Lung (tissue), 11 donors: ENCODE measurements at regions not wholly inside any gene's neighbourhood (a gene's known extent, or its start where the extent isn't known, plus 50 kb on each side); places are given as distances from the start of the nearest gene placed in this dataset.

Experiments used
- ATAC-seq: fragments of 200-7000 bp; cut with Tn5 transposase; one replicate; pipeline ENCODE4 v1.9.1; 2020; ENCODE audit warnings: moderate number of reproducible peaks; ENCODE audit not compliant: insufficient read depth, low FRiP score
- DNase-seq, 3 donors: peaks; one replicate each; pipeline ENCODE4 v3.0.0-alpha.2; 2013 to 2017
- H3K27ac ChIP-seq, 2 donors: one replicate each; pipeline ENCODE4 v1.5.1; 2013; ENCODE audit warnings: mild to moderate bottlenecking in 2 of 2, moderate library complexity in 2 of 2, control low read depth in 1 of 2, inconsistent platforms in 1 of 2, low read depth in 1 of 2, low read length in 1 of 2
- H3K27me3 ChIP-seq, 3 donors: one replicate each; pipeline ENCODE4 v1.5.1; 2013; ENCODE audit warnings: low read length in 2 of 3; ENCODE audit not compliant: control insufficient read depth in 3 of 3, insufficient read depth in 3 of 3
- H3K36me3 ChIP-seq, 4 donors: one replicate each; pipeline ENCODE4 v1.5.1; 2013; ENCODE audit warnings: low read length in 4 of 4, mild to moderate bottlenecking in 1 of 4, moderate library complexity in 1 of 4; ENCODE audit not compliant: control insufficient read depth in 4 of 4, insufficient read depth in 4 of 4
- H3K4me1 ChIP-seq, 5 donors: one replicate each; pipeline ENCODE4 v1.5.1; 2013; ENCODE audit warnings: low read length in 5 of 5, mild to moderate bottlenecking in 2 of 5, moderate library complexity in 1 of 5; ENCODE audit not compliant: control insufficient read depth in 5 of 5, insufficient read depth in 5 of 5
- H3K4me3 ChIP-seq: one replicate; pipeline ENCODE4 v1.5.1; 2013; ENCODE audit warnings: mild to moderate bottlenecking, control low read depth, moderate library complexity
- H3K9ac ChIP-seq, 2 donors: one replicate each; pipeline ENCODE4 v1.5.1; 2013; ENCODE audit warnings: low read length in 2 of 2, control low read depth in 1 of 2; ENCODE audit not compliant: insufficient read depth in 1 of 2
- H3K9me3 ChIP-seq, 4 donors: one replicate each; pipeline ENCODE4 v1.5.1; 2013; ENCODE audit warnings: low read length in 3 of 4, mild to moderate bottlenecking in 1 of 4, moderate library complexity in 1 of 4; ENCODE audit not compliant: control insufficient read depth in 4 of 4, insufficient read depth in 3 of 4
- CTCF ChIP-seq: IDR thresholded peaks from 2 replicates; pipeline ENCODE4 v1.5.1; 2012; ENCODE audit warnings: mild to moderate bottlenecking; ENCODE audit errors: control extremely low read depth, extremely low read depth
- WGBS, 2 donors: extraction: QIAGEN DNeasy Blood & Tissue Kit; methylation state at CpG; one replicate each; pipeline ENCODE4 v1.1.7; 2013; 5-methylcytosine and 5-hydroxymethylcytosine counted together
- donor health status: control.
- donor health status: control.
- donor health status: Bipolar disorder and iron deficiency.
- donor health status: healthy.
- donor health status: DM: yes; HTN: yes; CAD: no.

GRCh38 chr6:1094306-1094705, 217.6 kb upstream of the FOXQ1 start:
- peaks cover 0 to 2% (median 0%) of the 10 kb centered on the region in 4 donors for H3K9me3 ChIP-seq
- ATAC-seq (no peak), DNase-seq (no peak)
- TF ChIP-seq CTCF, result no peak
- no peak overlapping the region for H3K9ac ChIP-seq
- H3K4me3 ChIP-seq, result no peak overlapping the region
- no peaks in the 10 kb centered on the region for H3K27me3 ChIP-seq
- no peaks in the 10 kb centered on the region for H3K36me3 ChIP-seq
- 41 to 52% methylated on average over 1 of the region's 1 CpG for WGBS, 2 donors
- H3K27ac ChIP-seq, result no peak overlapping the region
- no peaks in the 10 kb centered on the region for H3K4me1 ChIP-seq

GRCh38 chr6:1091900-1092299, 220.0 kb upstream of the FOXQ1 start:
- no peak overlapping the region for H3K4me3 ChIP-seq
- ATAC-seq (no peak), DNase-seq (peak in 1 of 3 donors; percentile 65)
- H3K4me1 ChIP-seq, result peaks cover 0 to 5% (median 1%) of the 10 kb centered on the region in 5 donors
- H3K36me3 ChIP-seq, result no peaks in the 10 kb centered on the region
- H3K9ac ChIP-seq, result no peak overlapping the region
- no peak for TF ChIP-seq CTCF
- peaks cover 0 to 2% (median 0%) of the 10 kb centered on the region in 4 donors for H3K9me3 ChIP-seq
- no peaks in the 10 kb centered on the region for H3K27me3 ChIP-seq
- H3K27ac ChIP-seq, result no peak overlapping the region
- 54 to 72% methylated on average over 3 of the region's 3 CpGs for WGBS, 2 donors

GRCh38 chr6:1089859-1090258, 222.0 kb upstream of the FOXQ1 start:
- WGBS, 2 donors, result 91 to 94% methylated on average over 1 of the region's 1 CpG
- no peak overlapping the region for H3K4me3 ChIP-seq
- no peak for ATAC-seq
- H3K27me3 ChIP-seq, result no peaks in the 10 kb centered on the region
- no peak overlapping the region for H3K9ac ChIP-seq
- no peak for TF ChIP-seq CTCF
- no peak for DNase-seq
- no peaks in the 10 kb centered on the region for H3K9me3 ChIP-seq
- H3K4me1 ChIP-seq, result peaks cover 0 to 12% (median 1%) of the 10 kb centered on the region in 5 donors
- H3K36me3 ChIP-seq, result no peaks in the 10 kb centered on the region
- H3K27ac ChIP-seq, result no peak overlapping the region

- no peaks in the 10 kb centered on the region for H3K36me3 ChIP-seq
- 75 to 85% methylated on average over 5 of the region's 5 CpGs for WGBS, 2 donors
- no peaks in the 10 kb centered on the region for H3K27me3 ChIP-seq
- no peak for TF ChIP-seq CTCF
- ATAC-seq (no peak), DNase-seq (no peak)
- peaks cover 0 to 12% (median 1%) of the 10 kb centered on the region in 5 donors for H3K4me1 ChIP-seq
- H3K27ac ChIP-seq, result no peak overlapping the region
- no peak overlapping the region for H3K9ac ChIP-seq
- H3K9me3 ChIP-seq, result no peaks in the 10 kb centered on the region
- H3K4me3 ChIP-seq, result no peak overlapping the region
Measured at GRCh38 chr6:1088492-1089001, 223.4 kb upstream of the FOXQ1 start.
